Endodermal cell (in vitro differentiated cells): ENCODE measurements at regions not wholly inside any gene's neighbourhood (a gene's known extent, or its start where the extent isn't known, plus 50 kb on each side); places are given as distances from the start of the nearest gene placed in this dataset.
A peak's percentile ranks its signal among the peaks of the same experiment; 100 is the strongest.

Source experiments
- DNase-seq: peaks from one replicate; pipeline ENCODE4 v3.0.0-alpha.2; 2017
- H3K27ac ChIP-seq: 2 replicates; pipeline ENCODE4 v1.5.1; 2013; ENCODE audit warnings: mild to moderate bottlenecking, low read depth, low read length, moderate library complexity
- H3K27me3 ChIP-seq: 2 replicates; pipeline ENCODE4 v1.6.1; 2013; ENCODE audit warnings: mild to moderate bottlenecking, low read length, moderate library complexity; ENCODE audit not compliant: insufficient read depth, control insufficient read depth, poor library complexity, severe bottlenecking
- H3K36me3 ChIP-seq: 2 replicates; pipeline ENCODE4 v1.7.0; 2013; ENCODE audit warnings: mild to moderate bottlenecking, low read length, moderate library complexity; ENCODE audit not compliant: control insufficient read depth, insufficient read depth
- H3K4me1 ChIP-seq: one replicate; pipeline ENCODE4 v1.7.0; 2013; ENCODE audit warnings: low read length; ENCODE audit not compliant: control insufficient read depth, insufficient read depth
- H3K4me3 ChIP-seq: 2 replicates; pipeline ENCODE4 v1.5.1; 2013; ENCODE audit warnings: mild to moderate bottlenecking, low read length, moderate library complexity
- H3K9ac ChIP-seq: 2 replicates; pipeline ENCODE4 v1.6.1; 2013; ENCODE audit warnings: mild to moderate bottlenecking, low read length, moderate library complexity; ENCODE audit not compliant: poor library complexity, severe bottlenecking; ENCODE audit errors: extremely low read depth
- H3K9me3 ChIP-seq: 2 replicates; pipeline ENCODE4 v1.6.1; 2013; ENCODE audit warnings: mild to moderate bottlenecking, low read length, moderate library complexity; ENCODE audit not compliant: control insufficient read depth
- H3K27ac Mint-ChIP-seq: 2 replicates; pipeline ENCODE4 v1.8.0; 2020; ENCODE audit warnings: mixed read lengths
- H3K27me3 Mint-ChIP-seq: 2 replicates; pipeline ENCODE4 v1.8.0; 2021; ENCODE audit warnings: mild to moderate bottlenecking, mixed read lengths; ENCODE audit not compliant: insufficient read depth
- H3K36me3 Mint-ChIP-seq: 2 replicates; pipeline ENCODE4 v1.8.0; 2020; ENCODE audit warnings: low read depth, mixed read lengths
- H3K4me1 Mint-ChIP-seq: 2 replicates; pipeline ENCODE4 v1.8.0; 2020; ENCODE audit warnings: mixed read lengths
- H3K4me3 Mint-ChIP-seq: 2 replicates; pipeline ENCODE4 v1.8.0; 2020; ENCODE audit warnings: mild to moderate bottlenecking, moderate library complexity, mixed read lengths
- H3K9me3 Mint-ChIP-seq: 2 replicates; pipeline ENCODE4 v1.8.0; 2020; ENCODE audit warnings: mild to moderate bottlenecking, mixed read lengths
- CTCF ChIP-seq: fragments of 200-600 bp; sonication (generic); conservative IDR thresholded peaks from 2 replicates; pipeline ENCODE4 v1.5.0; 2021; ENCODE audit warnings: antibody characterized with exemption, mild to moderate bottlenecking
- WGBS, 2 experiments: methylation state at CpG; one replicate each; pipeline versions ENCODE4 v1.1.5 to v1.1.7; 2013; ENCODE audit warnings: missing lambda C conversion rate in 2 of 2, mixed read lengths in 1 of 2; ENCODE audit not compliant: insufficient coverage in 1 of 2, insufficient read length in 1 of 2; 5-methylcytosine and 5-hydroxymethylcytosine counted together

GRCh38 chr1:22236900-22237299 is 94.0 kb upstream of the WNT4 start:
- 89 to 91% methylated on average over 6 of the region's 6 CpGs for WGBS, 2 experiments
- H3K27me3 Mint-ChIP-seq, result no peaks in the 10 kb centered on the region

GRCh38 chr1:22237433-22238093 is 94.7 kb upstream of the WNT4 start:
- no peak overlapping the region for H3K9ac ChIP-seq
- WGBS, 2 experiments, result 92 to 93% methylated on average over 11 of the region's 11 CpGs
- no peak overlapping the region for H3K27ac Mint-ChIP-seq

More at GRCh38 chr1:22236900-22237299, 94.0 kb upstream of the WNT4 start:
- Mint-ChIP-seq H3K9me3 (no peaks in the 10 kb centered on the region), H3K4me3 (no peak overlapping the region), H3K4me1 (peaks cover 5% of the 10 kb centered on the region), H3K36me3 (no peaks in the 10 kb centered on the region), H3K27ac (no peak overlapping the region)
- Histone ChIP-seq H3K9ac (no peak overlapping the region), H3K9me3 (no peaks in the 10 kb centered on the region), H3K4me1 (peaks cover 8% of the 10 kb centered on the region), H3K27ac (no peak overlapping the region), H3K4me3 (no peak overlapping the region), H3K36me3 (no peaks in the 10 kb centered on the region), H3K27me3 (no peaks in the 10 kb centered on the region)
- TF ChIP-seq CTCF, result no peak
- DNase-seq, result no peak

GRCh38 chr1:22238356-22239224 is 95.7 kb upstream of the WNT4 start:
- Histone ChIP-seq H3K9ac (no peak overlapping the region), H3K4me3 (no peak overlapping the region), H3K36me3 (no peaks in the 10 kb centered on the region), H3K27me3 (no peaks in the 10 kb centered on the region), H3K27ac (no peak overlapping the region), H3K4me1 (peaks cover 5% of the 10 kb centered on the region), H3K9me3 (no peaks in the 10 kb centered on the region)
- Mint-ChIP-seq H3K4me3 (no peak overlapping the region), H3K27ac (peak overlapping the region; percentile 10), H3K9me3 (no peaks in the 10 kb centered on the region), H3K4me1 (peaks cover 5% of the 10 kb centered on the region), H3K27me3 (no peaks in the 10 kb centered on the region), H3K36me3 (no peaks in the 10 kb centered on the region)
- TF ChIP-seq CTCF, result no peak
- no peak for DNase-seq
- 93 to 95% methylated on average over 19 to 26 of the region's 26 CpGs for WGBS, 2 experiments

More at GRCh38 chr1:22237433-22238093, 94.7 kb upstream of the WNT4 start:
- Mint-ChIP-seq H3K4me1 (peaks cover 5% of the 10 kb centered on the region), H3K9me3 (no peaks in the 10 kb centered on the region), H3K36me3 (no peaks in the 10 kb centered on the region), H3K27me3 (no peaks in the 10 kb centered on the region), H3K4me3 (no peak overlapping the region)
- Histone ChIP-seq H3K36me3 (no peaks in the 10 kb centered on the region), H3K9me3 (no peaks in the 10 kb centered on the region), H3K4me3 (no peak overlapping the region), H3K27me3 (no peaks in the 10 kb centered on the region), H3K4me1 (peaks cover 8% of the 10 kb centered on the region), H3K27ac (no peak overlapping the region)
- DNase-seq, result no peak
- TF ChIP-seq CTCF, result no peak
